ENCODE measurements at regions not wholly inside any gene's neighbourhood (a gene's known extent, or its start where the extent isn't known, plus 50 kb on each side); places are given as distances from the start of the nearest gene placed in this dataset.

DNA sequence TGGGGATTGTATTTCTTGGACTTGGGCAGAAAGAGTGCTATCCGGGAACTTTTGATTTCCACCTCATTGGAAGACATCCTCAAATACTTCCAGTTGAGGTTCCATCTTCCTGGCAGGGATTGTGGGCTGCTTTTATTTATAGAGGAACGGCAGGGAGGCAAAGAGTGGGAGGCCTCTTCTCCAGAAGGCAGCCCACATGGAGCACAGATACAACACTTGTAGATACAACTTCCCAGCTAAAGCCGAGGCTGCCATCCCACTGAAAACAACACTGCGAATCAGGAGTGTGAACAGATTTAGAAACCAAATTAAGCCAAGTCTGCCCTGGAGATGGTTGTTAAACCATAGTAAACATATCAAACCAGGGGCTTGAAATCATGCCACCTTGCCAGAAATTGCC is 212.8 kb upstream of the PPARGC1A start:
- TF ChIP-seq, protein P1, sequence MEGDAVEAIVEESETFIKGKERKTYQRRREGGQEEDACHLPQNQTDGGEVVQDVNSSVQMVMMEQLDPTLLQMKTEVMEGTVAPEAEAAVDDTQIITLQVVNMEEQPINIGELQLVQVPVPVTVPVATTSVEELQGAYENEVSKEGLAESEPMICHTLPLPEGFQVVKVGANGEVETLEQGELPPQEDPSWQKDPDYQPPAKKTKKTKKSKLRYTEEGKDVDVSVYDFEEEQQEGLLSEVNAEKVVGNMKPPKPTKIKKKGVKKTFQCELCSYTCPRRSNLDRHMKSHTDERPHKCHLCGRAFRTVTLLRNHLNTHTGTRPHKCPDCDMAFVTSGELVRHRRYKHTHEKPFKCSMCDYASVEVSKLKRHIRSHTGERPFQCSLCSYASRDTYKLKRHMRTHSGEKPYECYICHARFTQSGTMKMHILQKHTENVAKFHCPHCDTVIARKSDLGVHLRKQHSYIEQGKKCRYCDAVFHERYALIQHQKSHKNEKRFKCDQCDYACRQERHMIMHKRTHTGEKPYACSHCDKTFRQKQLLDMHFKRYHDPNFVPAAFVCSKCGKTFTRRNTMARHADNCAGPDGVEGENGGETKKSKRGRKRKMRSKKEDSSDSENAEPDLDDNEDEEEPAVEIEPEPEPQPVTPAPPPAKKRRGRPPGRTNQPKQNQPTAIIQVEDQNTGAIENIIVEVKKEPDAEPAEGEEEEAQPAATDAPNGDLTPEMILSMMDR (IDR thresholded peaks at IDR 0.05), result no peak
- TF ChIP-seq EZH2 (IDR thresholded peaks at IDR 0.05), result no peak

All from neural progenitor cell (in vitro differentiated cells).